Pancreas (tissue), 10 donors: ENCODE measurements at regions not wholly inside any gene's neighbourhood (a gene's known extent, or its start where the extent isn't known, plus 50 kb on each side); places are given as distances from the start of the nearest gene placed in this dataset.

Experiments used
- ATAC-seq, 4 donors: fragments of 200-7000 bp; cut with Tn5 transposase; one replicate each; pipeline versions ENCODE4 v1.8.0 to v1.9.1; 2020; ENCODE audit warnings: mild to moderate bottlenecking in 4 of 4, moderate library complexity in 4 of 4
- DNase-seq, 6 donors: peaks; one replicate each; pipeline ENCODE4 v3.0.0-alpha.2; 2020
- FAIRE-seq: peaks from 2 replicates; lab custom pipeline; 2012; peaks lifted over from hg19 to GRCh38; lab: Jason Lieb, UNC
- H3K27ac ChIP-seq, 4 donors: fragments of 200-600 bp; sonication (generic); 1 replicate in 3 of 4; 2 replicates in 1 of 4; pipeline versions ENCODE4 v1.5.0 to v1.8.0; 2020
- H3K27me3 ChIP-seq, 4 donors: fragments of 200-600 bp; one replicate each; pipeline ENCODE4 v1.8.0; 2021
- H3K36me3 ChIP-seq, 3 donors: fragments of 200-600 bp; sonication (generic) in 1 of 3; one replicate each; pipeline versions ENCODE4 v1.5.0 to v1.8.0; 2020 to 2021
- H3K4me1 ChIP-seq, 3 donors: fragments of 200-600 bp; one replicate each; pipeline ENCODE4 v1.8.0; 2021
- H3K4me3 ChIP-seq, 4 donors: fragments of 200-600 bp; sonication (generic) in 2 of 4; one replicate each; pipeline versions ENCODE4 v1.5.0 to v1.8.0; 2020 to 2021
- H3K9me3 ChIP-seq, 4 donors: fragments of 200-600 bp; one replicate each; pipeline ENCODE4 v1.8.0; 2021
- CTCF ChIP-seq, 4 donors: fragments of 200-600 bp; sonication (generic) in 3 of 4; IDR thresholded peaks; one replicate each; pipeline versions ENCODE4 v1.5.0 to v1.8.0; 2021; ENCODE audit warnings: antibody characterized with exemption in 4 of 4
- WGBS, 2 donors: extraction: QIAGEN DNeasy Blood & Tissue Kit; methylation state at CpG; one replicate each; pipeline ENCODE4 v1.1.7; 2013; 5-methylcytosine and 5-hydroxymethylcytosine counted together
- intact Hi-C, 3 donors: fragments of 100-400 bp; cut with DNase I; formaldehyde crosslinking; loops; one replicate each; pipeline versions ENCODE4 v1.11.1 to v1.14.2; 2022
- donor health status: healthy with polysubstance abuse.
- donor health status: DM: no; HTN: no; CAD: no; lungs with moderate emphysema.
- donor health status: DM: no; HTN: no; CAD: no.
- donor health status: control.
- donor health status: control.
- donor health status: Bipolar disorder and iron deficiency.
- donor health status: DM: yes; HTN: yes; CAD: no.
- donor health status: DM: no; HTN: no; CAD: no.
- donor health status: DM: no; HTN: no; CAD: no.
- donor health status: DM: yes; HTN: yes; CAD: no.

- H3K9me3 ChIP-seq = no peaks in the 10 kb centered on the region
- H3K27ac ChIP-seq = no peak overlapping the region
- intact Hi-C loops = no loop called here
- FAIRE-seq (no peak), ATAC-seq (no peak), DNase-seq (no peak)
- no peaks in the 10 kb centered on the region for H3K36me3 ChIP-seq
- no peak for TF ChIP-seq CTCF (IDR thresholded peaks at IDR 0.05)
- H3K4me1 ChIP-seq = no peaks in the 10 kb centered on the region
- WGBS, 2 donors = 34 to 51% methylated on average over 2 of the region's 2 CpGs
- H3K4me3 ChIP-seq = no peak overlapping the region
- H3K27me3 ChIP-seq = no peaks in the 10 kb centered on the region
Measured at GRCh38 chr5:104599726-104600125, 1037.1 kb upstream of the NUDT12 start.

GRCh38 chr5:104598285-104598684 is 1035.7 kb upstream of the NUDT12 start:
- no peak for TF ChIP-seq CTCF (IDR thresholded peaks at IDR 0.05)
- ATAC-seq = no peak
- no peaks in the 10 kb centered on the region for H3K4me1 ChIP-seq
- no peaks in the 10 kb centered on the region for H3K36me3 ChIP-seq
- H3K27ac ChIP-seq = no peak overlapping the region
- no peak for DNase-seq
- intact Hi-C loops = no loop called here
- FAIRE-seq = no peak
- no peaks in the 10 kb centered on the region for H3K27me3 ChIP-seq
- H3K4me3 ChIP-seq = no peak overlapping the region
- WGBS, 2 donors = 0% methylated on average over 1 of the region's 1 CpG
- no peaks in the 10 kb centered on the region for H3K9me3 ChIP-seq

DNA sequence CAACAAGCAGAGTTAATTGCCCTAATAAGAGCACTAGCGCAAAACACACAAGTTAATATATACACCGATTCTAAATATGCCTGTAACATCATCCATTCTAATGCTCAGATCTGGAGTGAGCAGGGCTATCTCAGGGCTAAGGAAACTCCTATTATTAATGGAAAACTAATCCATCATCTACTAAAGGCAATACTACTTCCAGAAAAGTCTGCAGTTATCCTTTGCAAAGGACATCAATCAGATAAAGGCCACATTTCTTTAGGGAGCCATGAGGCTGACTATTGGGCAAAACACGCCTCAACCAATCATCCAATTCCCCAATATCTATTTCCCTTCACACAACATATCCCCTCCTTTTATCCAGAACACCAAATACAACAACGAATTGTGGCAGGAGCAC is 1032.3 kb upstream of the NUDT12 start:
- H3K36me3 ChIP-seq = no peaks in the 10 kb centered on the region
- ATAC-seq (no peak), FAIRE-seq (no peak), DNase-seq (no peak)
- H3K4me1 ChIP-seq = no peaks in the 10 kb centered on the region
- TF ChIP-seq CTCF (IDR thresholded peaks at IDR 0.05) = no peak
- no peaks in the 10 kb centered on the region for H3K27me3 ChIP-seq
- H3K4me3 ChIP-seq = no peak overlapping the region
- 72 to 88% methylated on average over 4 of the region's 4 CpGs for WGBS, 2 donors
- no peak overlapping the region for H3K27ac ChIP-seq
- no peaks in the 10 kb centered on the region for H3K9me3 ChIP-seq
- intact Hi-C loops = no loop called here

- 69 to 73% methylated on average over 5 of the region's 5 CpGs for WGBS, 2 donors
- Histone ChIP-seq H3K4me1 (no peaks in the 10 kb centered on the region), H3K4me3 (no peak overlapping the region), H3K36me3 (no peaks in the 10 kb centered on the region), H3K27ac (no peak overlapping the region), H3K9me3 (no peaks in the 10 kb centered on the region), H3K27me3 (no peaks in the 10 kb centered on the region)
- intact Hi-C loops = no loop called here
- ATAC-seq = no peak
- FAIRE-seq = no peak
- no peak for TF ChIP-seq CTCF (IDR thresholded peaks at IDR 0.05)
- DNase-seq = no peak
Measured at GRCh38 chr5:104576677-104577076, 1014.1 kb upstream of the NUDT12 start.

DNA sequence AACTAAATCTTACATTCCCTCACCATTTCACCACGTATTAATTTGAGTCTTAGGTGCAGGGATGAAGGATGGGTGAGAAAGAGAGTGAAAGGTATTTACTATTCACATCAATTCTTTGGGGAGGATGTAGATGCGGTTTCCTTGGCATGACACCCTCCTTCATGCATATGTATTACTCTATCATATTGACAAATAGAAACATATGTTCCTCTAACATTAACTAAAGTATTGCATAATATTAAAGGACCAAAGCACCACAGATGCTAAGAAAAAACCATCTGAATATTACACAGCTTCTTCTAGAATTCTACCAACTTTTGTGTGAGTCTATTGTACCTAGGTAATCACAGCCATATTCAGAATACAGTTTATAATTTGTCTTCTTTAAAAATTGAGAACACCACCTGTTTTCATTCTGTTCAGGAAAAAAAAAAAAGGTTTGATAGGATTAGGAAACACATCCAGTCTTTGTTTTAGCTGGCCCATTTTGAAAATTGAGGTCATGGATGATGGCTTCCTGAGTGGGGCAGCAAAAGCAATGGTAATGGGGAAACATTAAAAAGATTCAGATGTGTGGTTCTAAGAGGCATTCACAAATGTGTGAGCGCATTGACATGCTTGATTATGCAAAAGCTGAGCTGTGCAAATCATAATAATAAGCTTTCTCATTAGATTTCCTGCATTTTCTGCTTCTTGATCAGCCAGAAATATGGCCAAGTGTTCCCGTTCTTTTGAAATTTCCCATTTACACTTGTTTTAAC is 1011.5 kb upstream of the NUDT12 start:
- Histone ChIP-seq H3K4me1 (no peaks in the 10 kb centered on the region), H3K27me3 (no peaks in the 10 kb centered on the region), H3K27ac (no peak overlapping the region), H3K4me3 (no peak overlapping the region), H3K36me3 (no peaks in the 10 kb centered on the region), H3K9me3 (no peaks in the 10 kb centered on the region)
- WGBS, 2 donors = 80 to 82% methylated on average over 4 of the region's 4 CpGs
- DNase-seq (no peak), ATAC-seq (no peak), FAIRE-seq (no peak)
- no peak for TF ChIP-seq CTCF (IDR thresholded peaks at IDR 0.05)
- intact Hi-C loops = no loop called here
